ENCODE measurements at regions not wholly inside any gene's neighbourhood (a gene's known extent, or its start where the extent isn't known, plus 50 kb on each side); places are given as distances from the start of the nearest gene placed in this dataset.
"Not testable (repeated sequence)": the region's sequence is repeated elsewhere in the genome, so short reads cannot be mapped to it uniquely, and the experiment has no call there.

- not testable (repeated sequence) for TF ChIP-seq CTCF, POLR2A (IDR thresholded peaks at IDR 0.05)
Observed at GRCh38 chr2:111385226-111385957, 264.7 kb downstream of the BCL2L11 start.

Data from esophagus squamous epithelium (tissue), 4 donors.